Endothelial cell (in vitro differentiated cells): ENCODE measurements at regions not wholly inside any gene's neighbourhood (a gene's known extent, or its start where the extent isn't known, plus 50 kb on each side); places are given as distances from the start of the nearest gene placed in this dataset.

Source experiments
- DNase-seq: peaks from one replicate; pipeline ENCODE4 v3.0.0; 2021; ENCODE audit warnings: low spot score
- H3K27ac Mint-ChIP-seq: one replicate; pipeline ENCODE4 v1.8.0; 2021; ENCODE audit warnings: mixed read lengths, inconsistent platforms; ENCODE audit not compliant: unreplicated experiment
- H3K27me3 Mint-ChIP-seq: one replicate; pipeline ENCODE4 v1.8.0; 2021; ENCODE audit warnings: mild to moderate bottlenecking, moderate library complexity, mixed read lengths, inconsistent platforms; ENCODE audit not compliant: unreplicated experiment
- H3K36me3 Mint-ChIP-seq: one replicate; pipeline ENCODE4 v1.8.0; 2021; ENCODE audit warnings: mild to moderate bottlenecking, low read depth, mixed read lengths, inconsistent platforms; ENCODE audit not compliant: unreplicated experiment
- H3K4me1 Mint-ChIP-seq: one replicate; pipeline ENCODE4 v1.8.0; 2021; ENCODE audit warnings: mild to moderate bottlenecking, mixed read lengths, inconsistent platforms; ENCODE audit not compliant: unreplicated experiment
- H3K4me3 Mint-ChIP-seq: one replicate; pipeline ENCODE4 v1.8.0; 2021; ENCODE audit warnings: mild to moderate bottlenecking, mixed read lengths, inconsistent platforms; ENCODE audit not compliant: unreplicated experiment
- H3K9me3 Mint-ChIP-seq: one replicate; pipeline ENCODE4 v1.8.0; 2021; ENCODE audit warnings: mixed read lengths, inconsistent platforms; ENCODE audit not compliant: unreplicated experiment
- TF ChIP-seq, protein P1 (sequence below): fragments of 200-600 bp; sonication (generic); IDR thresholded peaks from one replicate; pipeline ENCODE4 v1.5.0; 2021; ENCODE audit warnings: antibody characterized with exemption; ENCODE audit not compliant: unreplicated experiment

DNA sequence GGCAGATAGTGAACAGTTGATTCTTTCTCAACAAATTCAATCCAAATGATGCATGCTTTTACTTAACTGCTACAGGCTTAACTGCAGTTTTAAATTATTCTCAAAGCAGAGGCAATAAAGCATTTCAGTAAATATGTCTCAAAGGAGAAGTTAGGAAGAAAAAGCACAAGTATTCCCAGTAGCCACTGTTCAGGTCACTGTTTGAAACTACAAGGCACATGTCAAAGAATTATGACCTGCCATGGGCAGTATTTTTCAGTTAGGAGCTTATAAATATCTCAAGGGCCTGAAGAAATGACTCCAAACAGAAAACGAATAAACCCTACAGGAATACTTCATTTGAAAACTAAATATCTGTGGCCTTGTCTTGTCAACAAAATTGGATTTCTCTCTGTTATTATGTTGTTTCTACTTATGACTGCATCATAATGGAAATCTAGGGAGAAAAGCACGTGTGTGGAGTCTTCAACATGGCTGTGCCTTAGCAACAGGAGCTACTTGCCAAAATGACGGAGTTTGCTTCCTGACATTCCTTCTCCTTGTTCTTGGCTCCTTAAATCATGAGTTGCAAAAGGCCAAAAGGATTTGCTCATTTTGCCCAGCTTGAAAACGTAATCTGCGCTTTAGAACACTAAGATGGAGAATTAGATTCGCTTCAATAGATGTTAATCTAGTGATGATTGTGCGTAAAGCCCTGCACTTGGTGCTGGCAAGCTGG, 67.6 kb upstream of the GPR101 start:
- no peaks in the 10 kb centered on the region for H3K36me3 Mint-ChIP-seq
- no peak overlapping the region for H3K4me3 Mint-ChIP-seq
- no peak for DNase-seq
- TF ChIP-seq, protein P1, sequence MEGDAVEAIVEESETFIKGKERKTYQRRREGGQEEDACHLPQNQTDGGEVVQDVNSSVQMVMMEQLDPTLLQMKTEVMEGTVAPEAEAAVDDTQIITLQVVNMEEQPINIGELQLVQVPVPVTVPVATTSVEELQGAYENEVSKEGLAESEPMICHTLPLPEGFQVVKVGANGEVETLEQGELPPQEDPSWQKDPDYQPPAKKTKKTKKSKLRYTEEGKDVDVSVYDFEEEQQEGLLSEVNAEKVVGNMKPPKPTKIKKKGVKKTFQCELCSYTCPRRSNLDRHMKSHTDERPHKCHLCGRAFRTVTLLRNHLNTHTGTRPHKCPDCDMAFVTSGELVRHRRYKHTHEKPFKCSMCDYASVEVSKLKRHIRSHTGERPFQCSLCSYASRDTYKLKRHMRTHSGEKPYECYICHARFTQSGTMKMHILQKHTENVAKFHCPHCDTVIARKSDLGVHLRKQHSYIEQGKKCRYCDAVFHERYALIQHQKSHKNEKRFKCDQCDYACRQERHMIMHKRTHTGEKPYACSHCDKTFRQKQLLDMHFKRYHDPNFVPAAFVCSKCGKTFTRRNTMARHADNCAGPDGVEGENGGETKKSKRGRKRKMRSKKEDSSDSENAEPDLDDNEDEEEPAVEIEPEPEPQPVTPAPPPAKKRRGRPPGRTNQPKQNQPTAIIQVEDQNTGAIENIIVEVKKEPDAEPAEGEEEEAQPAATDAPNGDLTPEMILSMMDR: no peak
- peaks cover 3% of the 10 kb centered on the region for H3K27me3 Mint-ChIP-seq
- H3K27ac Mint-ChIP-seq: no peak overlapping the region
- no peaks in the 10 kb centered on the region for H3K4me1 Mint-ChIP-seq
- H3K9me3 Mint-ChIP-seq: no peaks in the 10 kb centered on the region
